Stimulated activated naive CD8-positive, alpha-beta T cell treated with anti-CD3 and anti-CD28 coated beads, Interleukin-15, amount 100 ng/mL, for 72 hours (primary cell): ENCODE measurements at regions not wholly inside any gene's neighbourhood (a gene's known extent, or its start where the extent isn't known, plus 50 kb on each side); places are given as distances from the start of the nearest gene placed in this dataset.

Source experiments
- ATAC-seq: fragments of 150-1000 bp; cut with Tn5 transposase; 2 replicates; pipeline ENCODE4 v1.10.0; 2021; ENCODE audit warnings: mild to moderate bottlenecking, moderate library complexity
- DNase-seq, 2 donors: peaks; one replicate each; pipeline ENCODE4 v3.0.0; 2021 to 2022
- H3K27ac Mint-ChIP-seq, 2 donors: one replicate each; pipeline ENCODE4 v1.8.0; 2022; ENCODE audit warnings: mild to moderate bottlenecking in 2 of 2, mixed read lengths in 2 of 2, moderate library complexity in 2 of 2
- H3K27me3 Mint-ChIP-seq: one replicate; pipeline ENCODE4 v1.8.0; 2022; ENCODE audit warnings: mixed read lengths
- H3K4me1 Mint-ChIP-seq: one replicate; pipeline ENCODE4 v1.8.0; 2022; ENCODE audit warnings: mild to moderate bottlenecking, mixed read lengths
- H3K4me3 Mint-ChIP-seq, 2 donors: one replicate each; pipeline ENCODE4 v1.8.0; 2022; ENCODE audit warnings: mild to moderate bottlenecking in 2 of 2, mixed read lengths in 2 of 2, moderate library complexity in 1 of 2
- H3K9me3 Mint-ChIP-seq, 2 donors: one replicate each; pipeline ENCODE4 v1.8.0; 2022; ENCODE audit warnings: mixed read lengths in 2 of 2

DNA sequence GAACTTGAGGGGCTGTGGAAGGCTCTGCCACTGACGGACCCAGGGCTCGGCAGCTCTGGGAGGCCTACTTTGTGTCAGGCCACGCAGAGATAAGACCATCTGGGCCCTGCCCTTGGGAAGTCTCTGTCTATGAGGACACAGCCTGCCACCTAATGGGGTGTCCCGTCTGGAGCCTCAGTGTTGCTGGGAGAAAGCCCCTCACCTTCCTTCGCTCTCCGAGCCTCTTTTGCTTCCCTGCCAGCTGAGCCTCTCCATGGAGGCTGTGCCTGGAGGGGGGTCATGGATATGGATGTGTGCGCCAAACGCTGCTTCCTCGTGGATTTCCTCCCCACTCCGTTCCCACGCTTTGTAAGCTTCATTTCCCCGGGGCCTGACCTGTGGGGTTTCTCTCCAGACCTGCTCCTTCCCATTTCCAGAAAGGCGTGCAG, 228.8 kb downstream of the SEC14L1 start:
- Mint-ChIP-seq H3K27me3 (peaks cover 26% of the 10 kb centered on the region), H3K9me3 (no peaks in the 10 kb centered on the region), H3K27ac (no peak overlapping the region), H3K4me1 (peaks cover 64% of the 10 kb centered on the region), H3K4me3 (no peak overlapping the region)
- DNase-seq, result no peak
- no peak for ATAC-seq

DNA sequence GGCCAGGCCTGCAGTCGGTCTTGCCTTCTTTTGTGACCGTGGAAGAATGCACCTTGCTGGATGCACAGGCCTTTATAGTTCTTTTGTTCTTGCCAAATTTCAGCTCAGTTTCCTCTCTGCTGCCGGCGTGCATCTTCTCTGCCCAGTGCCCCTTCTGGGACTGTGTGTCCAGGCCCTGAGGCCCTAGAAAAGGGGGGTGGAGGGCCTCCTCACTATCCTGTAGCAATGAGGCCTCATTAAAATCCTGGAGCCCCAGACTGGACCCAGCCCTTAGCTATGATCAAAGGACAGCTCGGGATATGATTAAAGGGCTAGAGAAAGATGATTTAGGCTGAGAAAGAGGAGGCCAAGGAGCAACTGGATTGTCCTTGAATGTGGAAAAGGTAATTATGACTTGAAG, 229.8 kb downstream of the SEC14L1 start:
- Mint-ChIP-seq H3K4me3 (no peak overlapping the region), H3K27ac (peak overlapping the region in 1 of 2 donors; percentile 92)

DNA sequence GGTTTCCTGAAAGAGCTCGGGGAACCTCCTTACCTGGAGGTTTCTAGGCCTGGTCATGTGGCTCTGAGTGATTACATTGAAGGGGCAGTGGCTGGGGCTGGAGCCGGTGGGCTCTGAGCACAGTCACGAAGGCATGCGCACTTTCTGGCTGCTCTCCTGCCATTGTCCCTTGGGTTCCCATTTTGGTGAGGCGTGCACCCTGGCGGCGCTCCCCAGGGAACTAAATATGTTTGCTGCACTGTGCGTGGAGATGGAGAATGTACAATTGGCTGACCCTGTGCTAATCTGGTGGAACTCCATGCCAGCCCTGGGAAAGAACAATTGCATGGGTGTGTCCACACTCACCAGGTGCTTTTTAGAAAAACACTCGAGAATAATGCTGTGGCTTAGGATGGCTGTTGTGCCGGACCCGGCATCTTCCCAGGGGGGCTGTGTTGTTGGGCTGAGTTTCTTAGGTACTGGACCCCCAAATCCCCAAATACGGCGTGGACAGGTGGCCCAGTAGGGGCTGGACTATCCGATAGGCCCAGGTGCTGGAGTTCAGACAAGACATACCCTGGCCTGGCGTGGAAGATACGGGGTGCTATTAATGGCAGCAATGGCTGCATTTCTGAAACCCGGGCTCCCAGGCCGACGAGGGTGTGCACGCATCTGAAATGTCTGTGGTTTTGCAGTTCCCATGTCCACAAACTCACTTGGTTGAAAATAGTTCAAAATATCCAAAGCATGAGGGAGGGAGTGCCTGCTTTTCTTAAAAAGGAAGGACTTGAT, 230.5 kb downstream of the SEC14L1 start:
- no peak overlapping the region for H3K27ac Mint-ChIP-seq
- no peaks in the 10 kb centered on the region for H3K9me3 Mint-ChIP-seq
- H3K4me1 Mint-ChIP-seq, result peaks cover 64% of the 10 kb centered on the region
- no peak for ATAC-seq
- H3K27me3 Mint-ChIP-seq, result peaks cover 16% of the 10 kb centered on the region
- H3K4me3 Mint-ChIP-seq, result peak overlapping the region in 1 of 2 donors; percentile 1
- no peak for DNase-seq

More for the DNA sequence above, 229.8 kb downstream of the SEC14L1 start:
- H3K9me3 Mint-ChIP-seq, result no peaks in the 10 kb centered on the region
- H3K27me3 Mint-ChIP-seq, result peaks cover 19% of the 10 kb centered on the region
- peaks cover 64% of the 10 kb centered on the region for H3K4me1 Mint-ChIP-seq
- DNase-seq (no peak), ATAC-seq (no peak)

DNA sequence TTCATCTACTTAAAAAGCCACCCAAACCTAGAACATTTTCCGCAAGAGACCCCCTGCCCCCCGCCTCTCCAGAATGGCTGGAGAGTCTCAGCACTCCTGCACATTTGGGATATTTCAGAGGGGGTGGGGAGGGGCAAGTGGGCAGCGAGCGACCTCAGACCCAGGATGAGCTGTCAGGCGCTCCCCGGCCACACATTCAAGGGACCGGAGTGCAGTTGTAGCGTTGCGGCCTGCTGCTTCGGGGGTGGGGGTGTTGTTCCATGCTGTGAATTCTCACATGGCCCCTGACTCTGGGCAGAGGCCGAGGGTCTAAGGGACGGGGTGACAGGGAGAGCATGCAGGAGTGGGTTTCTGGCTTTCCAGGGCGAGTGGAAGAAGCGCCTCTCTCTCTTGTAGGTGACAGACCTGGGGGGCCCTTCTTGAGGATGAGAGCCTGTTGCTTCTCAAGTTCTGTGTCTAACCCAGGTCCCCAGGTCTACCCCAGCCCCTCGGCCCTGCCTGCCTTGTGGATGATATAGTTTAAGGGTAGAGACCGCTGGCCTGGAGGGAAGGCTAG, 231.2 kb downstream of the SEC14L1 start:
- ATAC-seq (no peak), DNase-seq (no peak)
- peak overlapping the region in 1 of 2 donors; percentile 34 for H3K27ac Mint-ChIP-seq
- peaks cover 64% of the 10 kb centered on the region for H3K4me1 Mint-ChIP-seq
- peaks cover 16% of the 10 kb centered on the region for H3K27me3 Mint-ChIP-seq
- peak overlapping the region; percentile 72 to 76 for H3K4me3 Mint-ChIP-seq
- no peaks in the 10 kb centered on the region for H3K9me3 Mint-ChIP-seq

DNA sequence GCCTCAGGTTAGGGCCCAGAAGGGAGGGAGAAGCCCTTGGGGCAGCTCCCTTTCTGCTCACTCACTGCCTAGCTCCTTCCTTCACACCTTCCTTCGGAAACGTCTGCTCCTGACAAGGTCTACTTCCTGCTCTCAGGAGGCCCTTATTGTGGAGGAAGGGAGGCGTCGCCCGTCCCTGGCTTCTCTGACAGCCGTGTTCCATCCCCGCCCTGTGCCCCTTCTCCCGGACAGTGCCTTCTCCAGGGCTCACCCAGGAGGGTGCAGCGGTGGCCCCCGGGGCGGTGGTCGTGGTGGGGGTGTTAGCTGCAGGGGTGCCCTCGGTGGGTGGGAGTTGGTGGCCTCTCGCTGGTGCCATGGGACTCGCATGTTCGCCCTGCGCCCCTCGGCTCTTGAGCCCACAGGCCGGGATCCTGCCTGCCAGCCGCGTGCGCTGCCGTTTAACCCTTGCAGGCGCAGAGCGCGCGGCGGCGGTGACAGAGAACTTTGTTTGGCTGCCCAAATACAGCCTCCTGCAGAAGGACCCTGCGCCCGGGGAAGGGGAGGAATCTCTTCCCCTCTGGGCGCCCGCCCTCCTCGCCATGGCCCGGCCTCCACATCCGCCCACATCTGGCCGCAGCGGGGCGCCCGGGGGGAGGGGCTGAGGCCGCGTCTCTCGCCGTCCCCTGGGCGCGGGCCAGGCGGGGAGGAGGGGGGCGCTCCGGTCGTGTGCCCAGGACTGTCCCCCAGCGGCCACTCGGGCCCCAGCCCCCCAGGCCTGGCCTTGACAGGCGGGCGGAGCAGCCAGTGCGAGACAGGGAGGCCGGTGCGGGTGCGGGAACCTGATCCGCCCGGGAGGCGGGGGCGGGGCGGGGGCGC, 231.9 kb downstream of the SEC14L1 start:
- DNase-seq, result peak; percentile 60 to 67
- Mint-ChIP-seq H3K4me1 (peaks cover 66% of the 10 kb centered on the region), H3K27ac (peak overlapping the region in 1 of 2 donors; percentile 34), H3K9me3 (no peaks in the 10 kb centered on the region), H3K4me3 (peak overlapping the region; percentile 72 to 76), H3K27me3 (peaks cover 16% of the 10 kb centered on the region)
- ATAC-seq, result peak; percentile 41

DNA sequence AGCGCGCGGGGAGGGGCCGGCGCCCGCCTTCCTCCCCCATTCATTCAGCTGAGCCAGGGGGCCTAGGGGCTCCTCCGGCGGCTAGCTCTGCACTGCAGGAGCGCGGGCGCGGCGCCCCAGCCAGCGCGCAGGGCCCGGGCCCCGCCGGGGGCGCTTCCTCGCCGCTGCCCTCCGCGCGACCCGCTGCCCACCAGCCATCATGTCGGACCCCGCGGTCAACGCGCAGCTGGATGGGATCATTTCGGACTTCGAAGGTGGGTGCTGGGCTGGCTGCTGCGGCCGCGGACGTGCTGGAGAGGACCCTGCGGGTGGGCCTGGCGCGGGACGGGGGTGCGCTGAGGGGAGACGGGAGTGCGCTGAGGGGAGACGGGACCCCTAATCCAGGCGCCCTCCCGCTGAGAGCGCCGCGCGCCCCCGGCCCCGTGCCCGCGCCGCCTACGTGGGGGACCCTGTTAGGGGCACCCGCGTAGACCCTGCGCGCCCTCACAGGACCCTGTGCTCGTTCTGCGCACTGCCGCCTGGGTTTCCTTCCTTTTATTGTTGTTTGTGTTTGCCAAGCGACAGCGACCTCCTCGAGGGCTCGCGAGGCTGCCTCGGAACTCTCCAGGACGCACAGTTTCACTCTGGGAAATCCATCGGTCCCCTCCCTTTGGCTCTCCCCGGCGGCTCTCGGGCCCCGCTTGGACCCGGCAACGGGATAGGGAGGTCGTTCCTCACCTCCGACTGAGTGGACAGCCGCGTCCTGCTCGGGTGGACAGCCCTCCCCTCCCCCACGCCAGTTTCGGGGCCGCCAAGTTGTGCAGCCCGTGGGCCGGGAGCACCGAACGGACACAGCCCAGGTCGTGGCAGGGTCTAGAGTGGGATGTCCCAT, 232.8 kb downstream of the SEC14L1 start:
- Mint-ChIP-seq H3K4me3 (peak overlapping the region; percentile 85 to 92), H3K9me3 (no peaks in the 10 kb centered on the region), H3K27ac (peak overlapping the region; percentile 93 to 96), H3K27me3 (peaks cover 16% of the 10 kb centered on the region), H3K4me1 (peaks cover 75% of the 10 kb centered on the region)
- DNase-seq, result peak; percentile 41 to 58
- ATAC-seq, result peak; percentile 42

DNA sequence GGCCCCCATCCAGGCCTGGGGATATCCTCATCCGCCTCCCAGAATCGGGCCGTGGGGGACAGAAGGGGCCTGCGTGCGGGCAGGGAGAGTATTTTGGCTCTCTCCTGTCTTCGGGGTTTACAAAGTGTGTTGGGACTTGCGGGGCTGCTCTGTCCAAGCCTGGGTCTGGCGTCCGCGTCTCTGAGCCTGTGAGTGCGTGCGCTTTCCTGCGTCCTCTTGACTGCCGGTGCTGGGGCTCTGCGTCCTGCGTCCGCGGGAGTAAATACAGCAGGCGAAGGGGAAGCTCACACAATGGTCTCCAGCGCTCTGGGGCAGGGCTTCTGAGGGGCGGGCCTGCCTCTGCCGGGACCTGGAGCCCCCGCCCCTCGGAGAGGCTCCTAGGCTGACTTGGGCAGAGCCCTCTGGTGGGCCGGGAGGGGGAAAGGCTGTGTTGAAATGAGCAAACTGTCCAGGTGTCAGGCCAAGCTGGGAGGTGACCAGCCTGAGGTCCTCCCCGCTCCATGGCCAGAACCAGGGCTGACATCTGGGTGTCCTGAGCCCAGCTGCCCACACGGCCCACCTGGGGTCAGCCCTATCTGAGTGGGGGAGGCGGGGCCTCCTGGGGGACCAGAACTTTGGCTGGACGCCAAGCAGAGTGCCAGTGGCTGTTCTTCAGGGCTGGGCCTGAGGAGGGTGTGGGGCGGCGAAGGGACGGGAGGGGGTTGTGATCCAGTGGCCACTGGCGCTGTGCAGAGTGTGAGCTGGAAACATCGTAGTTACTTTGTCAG, 233.6 kb downstream of the SEC14L1 start:
- Mint-ChIP-seq H3K27me3 (peaks cover 16% of the 10 kb centered on the region), H3K4me1 (peaks cover 83% of the 10 kb centered on the region), H3K4me3 (peak overlapping the region; percentile 85 to 92), H3K9me3 (no peaks in the 10 kb centered on the region), H3K27ac (peak overlapping the region; percentile 93 to 96)
- peak; percentile 75 for ATAC-seq
- DNase-seq, result peak; percentile 78 to 83

DNA sequence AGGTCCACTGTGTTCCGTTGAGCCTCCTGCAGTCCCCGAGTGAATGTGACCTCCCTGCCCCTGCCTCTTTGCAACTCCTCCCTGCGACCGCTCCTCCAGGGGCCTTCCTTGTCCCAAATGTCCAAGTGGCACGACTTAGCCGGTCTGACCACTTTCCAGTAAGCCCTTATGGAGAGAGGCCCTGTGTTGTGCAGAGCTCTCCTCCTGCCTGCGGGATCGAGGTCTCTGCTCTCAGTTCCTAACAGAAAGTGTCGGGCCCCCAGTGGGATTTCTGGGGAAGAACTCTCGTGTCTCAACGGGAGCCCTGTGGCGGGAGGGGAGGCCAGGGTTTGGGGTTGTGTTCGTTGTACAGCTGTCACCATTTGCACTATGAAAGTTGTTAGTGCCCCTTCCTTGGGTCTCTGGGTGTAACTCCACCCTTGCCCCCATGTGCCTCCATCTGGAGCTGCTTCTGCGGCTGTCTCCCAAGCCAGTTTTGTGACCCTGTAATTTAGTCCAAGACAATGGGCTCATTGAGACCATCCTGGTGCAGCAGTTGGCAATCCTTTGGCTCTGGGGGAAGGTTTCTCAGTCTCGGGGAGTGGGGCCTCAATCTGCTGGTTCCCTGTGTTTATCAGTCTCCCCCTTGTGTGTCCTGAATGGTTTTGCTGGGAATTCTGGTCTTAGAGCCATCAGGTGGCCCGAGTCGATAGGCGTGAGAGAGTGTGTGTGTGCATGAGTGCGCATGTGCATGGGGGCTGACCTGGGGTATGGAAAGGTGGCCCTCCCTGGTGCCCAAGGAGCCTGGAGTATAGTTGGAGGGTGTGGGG, 234.5 kb downstream of the SEC14L1 start:
- Mint-ChIP-seq H3K4me3 (peak overlapping the region; percentile 85 to 92), H3K9me3 (no peaks in the 10 kb centered on the region), H3K27me3 (peaks cover 10% of the 10 kb centered on the region), H3K27ac (peak overlapping the region; percentile 21 to 73), H3K4me1 (peaks cover 87% of the 10 kb centered on the region)
- DNase-seq (no peak), ATAC-seq (no peak)

DNA sequence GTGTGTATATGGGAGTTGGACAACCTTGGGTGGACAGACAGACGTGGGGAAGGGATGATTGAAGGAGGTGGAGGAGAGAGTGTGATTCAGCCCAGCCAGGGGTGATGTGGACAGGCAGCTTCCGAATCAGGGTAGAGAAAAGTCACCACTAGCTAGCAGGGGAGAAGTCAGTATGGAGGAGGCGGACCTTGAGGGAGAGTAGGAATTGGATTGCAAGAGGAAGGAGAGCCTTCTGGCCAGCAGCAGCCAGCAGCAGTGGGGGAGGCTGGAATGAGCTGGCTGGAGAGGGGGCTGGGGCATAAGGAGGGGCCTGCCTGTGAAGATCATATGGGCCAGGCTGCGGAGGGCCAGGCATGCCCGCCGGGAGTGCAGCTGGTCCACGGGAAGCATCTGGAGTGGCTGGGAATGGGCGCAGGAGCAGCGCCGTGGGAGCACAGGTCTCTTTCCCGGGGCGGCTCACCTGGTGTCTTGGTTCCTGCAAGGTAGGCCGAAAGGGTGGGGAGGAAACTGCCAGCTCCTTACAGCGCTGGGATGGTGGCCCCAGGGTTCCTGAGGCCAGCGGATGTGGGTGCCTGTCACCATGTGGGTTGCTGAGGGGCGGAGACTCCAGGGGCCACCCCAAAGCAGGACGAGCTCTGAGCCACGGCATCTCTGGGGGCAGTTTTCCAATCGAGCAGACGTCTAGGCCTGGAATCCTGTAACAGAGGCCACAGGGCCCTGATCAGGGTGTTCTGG, 235.3 kb downstream of the SEC14L1 start:
- peaks cover 2% of the 10 kb centered on the region for H3K27me3 Mint-ChIP-seq
- H3K4me3 Mint-ChIP-seq, result peak overlapping the region; percentile 85 to 92
- ATAC-seq (peak; percentile 78), DNase-seq (peak; percentile 66 to 81)
- H3K27ac Mint-ChIP-seq, result peak overlapping the region; percentile 89 to 96
- peaks cover 87% of the 10 kb centered on the region for H3K4me1 Mint-ChIP-seq
- no peaks in the 10 kb centered on the region for H3K9me3 Mint-ChIP-seq

DNA sequence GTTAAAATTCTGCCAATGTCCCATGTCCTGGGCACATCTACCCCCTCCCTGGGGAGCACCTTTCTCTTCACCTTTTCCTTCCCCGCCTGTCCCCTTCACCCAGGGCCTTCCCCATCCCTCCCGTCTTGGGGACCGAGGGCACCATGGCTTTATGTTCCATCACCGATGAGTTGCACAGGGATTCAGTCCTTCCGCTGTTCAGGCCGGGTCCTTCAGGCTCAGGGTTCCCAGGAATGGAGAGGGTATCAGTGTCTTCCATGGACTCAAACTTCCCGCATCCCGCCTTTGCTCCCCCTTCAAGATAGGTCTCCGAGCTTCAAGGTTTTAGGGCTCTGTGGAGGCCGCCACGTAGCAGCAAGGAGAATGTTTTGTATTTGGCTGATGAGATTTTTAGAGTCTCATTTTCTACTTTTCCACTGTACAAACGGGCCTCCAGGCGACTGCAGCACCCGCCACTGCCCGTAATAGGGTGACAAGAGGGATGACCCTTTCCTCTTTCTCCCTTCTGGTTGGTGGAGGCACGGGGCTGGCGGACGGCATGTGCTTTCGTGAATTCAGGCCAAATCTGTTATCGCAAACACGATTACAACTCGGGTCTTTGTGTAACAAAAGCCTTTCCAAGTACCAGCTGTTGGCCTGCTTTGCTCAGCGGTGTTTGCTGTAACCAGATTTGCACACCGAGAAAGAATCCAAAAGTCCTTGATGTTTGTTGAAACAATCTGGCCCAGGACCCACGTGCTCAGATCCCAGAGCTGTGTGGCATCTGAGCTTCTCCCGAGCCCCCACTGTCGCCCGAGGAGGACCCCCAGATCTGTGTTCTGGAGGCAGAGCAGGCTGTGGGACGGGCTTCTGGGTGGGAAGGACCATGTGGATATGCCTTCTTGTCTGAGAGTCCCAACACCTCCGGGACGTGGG, 236.3 kb downstream of the SEC14L1 start:
- no peak for ATAC-seq
- Mint-ChIP-seq H3K4me1 (peaks cover 87% of the 10 kb centered on the region), H3K9me3 (no peaks in the 10 kb centered on the region), H3K4me3 (peak overlapping the region; percentile 85 to 92), H3K27ac (peak overlapping the region in 1 of 2 donors; percentile 69), H3K27me3 (no peaks in the 10 kb centered on the region)
- no peak for DNase-seq

DNA sequence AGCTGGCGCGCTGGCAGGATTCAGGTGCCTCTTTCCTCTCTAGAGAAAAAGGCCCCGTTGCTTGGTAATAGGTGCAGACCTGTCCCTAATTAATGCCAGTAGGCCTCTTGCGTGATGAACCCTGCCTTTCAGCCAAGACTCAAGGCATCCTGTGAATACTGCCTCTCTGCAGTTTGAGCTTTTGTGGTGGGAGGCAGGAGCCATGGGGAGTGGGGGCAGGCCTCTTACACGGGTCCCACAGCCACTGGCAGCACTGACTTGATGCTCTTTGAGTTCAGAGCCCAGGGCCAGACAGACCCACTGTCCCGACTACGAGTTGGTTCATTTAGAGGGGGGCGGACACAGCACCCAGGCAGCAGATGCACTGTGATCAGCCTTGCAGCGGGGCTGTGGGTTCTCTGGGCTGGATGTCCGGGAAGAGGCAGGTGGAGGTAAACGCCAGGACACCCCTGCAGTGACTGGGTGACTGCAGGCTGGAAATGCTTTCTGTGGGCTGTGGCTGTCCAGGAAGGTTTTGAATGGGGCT, 237.0 kb downstream of the SEC14L1 start:
- Mint-ChIP-seq H3K4me1 (peaks cover 88% of the 10 kb centered on the region), H3K4me3 (peak overlapping the region; percentile 85 to 92), H3K27ac (no peak overlapping the region), H3K27me3 (no peaks in the 10 kb centered on the region), H3K9me3 (no peaks in the 10 kb centered on the region)
- DNase-seq (no peak), ATAC-seq (no peak)
